HEK293T (cell line): ENCODE measurements at regions not wholly inside any gene's neighbourhood (a gene's known extent, or its start where the extent isn't known, plus 50 kb on each side); places are given as distances from the start of the nearest gene placed in this dataset.

Experiments used
- BHLHE40 ChIP-seq: fragments of 450-650 bp; IDR thresholded peaks from 2 replicates; pipeline ENCODE4 v1.6.1; 2016; ENCODE audit warnings: mild to moderate bottlenecking, moderate library complexity, borderline replicate concordance
- CTBP1 ChIP-seq: fragments of 450-650 bp; IDR thresholded peaks from 2 replicates; pipeline ENCODE4 v1.6.1; 2016; ENCODE audit warnings: borderline replicate concordance
- ELF4 ChIP-seq: fragments of 450-650 bp; IDR thresholded peaks from 2 replicates; pipeline ENCODE4 v1.6.1; 2017; ENCODE audit warnings: antibody characterized with exemption
- FOXA1 ChIP-seq: fragments of 450-650 bp; IDR thresholded peaks from 2 replicates; pipeline ENCODE4 v1.6.1; 2016; ENCODE audit warnings: mild to moderate bottlenecking
- FOXK2 ChIP-seq: fragments of 450-650 bp; IDR thresholded peaks from 2 replicates; pipeline ENCODE4 v1.6.1; 2016; ENCODE audit warnings: mild to moderate bottlenecking
- FOXM1 ChIP-seq: fragments of 450-650 bp; IDR thresholded peaks from 2 replicates; pipeline ENCODE4 v1.6.1; 2017; ENCODE audit warnings: mild to moderate bottlenecking, borderline replicate concordance
- HDGF ChIP-seq: fragments of 450-650 bp; IDR thresholded peaks from 2 replicates; pipeline ENCODE4 v1.6.1; 2017; ENCODE audit warnings: antibody characterized with exemption, borderline replicate concordance
- L3MBTL2 ChIP-seq: fragments of 450-650 bp; conservative IDR thresholded peaks from 2 replicates; pipeline ENCODE4 v1.6.1; 2016; ENCODE audit warnings: mild to moderate bottlenecking
- NFRKB ChIP-seq: fragments of 450-650 bp; IDR thresholded peaks from 2 replicates; pipeline ENCODE4 v1.6.1; 2016; ENCODE audit warnings: mild to moderate bottlenecking, moderate library complexity
- SP1 ChIP-seq: fragments of 450-650 bp; IDR thresholded peaks from 2 replicates; pipeline ENCODE4 v1.6.1; 2017
- SUZ12 ChIP-seq: fragments of 450-650 bp; IDR thresholded peaks from 2 replicates; pipeline ENCODE4 v1.6.1; 2016; ENCODE audit warnings: mild to moderate bottlenecking
- TARDBP ChIP-seq: fragments of 450-650 bp; IDR thresholded peaks from 2 replicates; pipeline ENCODE4 v1.6.1; 2016
- ZNF384 ChIP-seq: fragments of 450-650 bp; IDR thresholded peaks from 2 replicates; pipeline ENCODE4 v1.6.1; 2016
- TF ChIP-seq, protein P1 (sequence below): fragments of 450-650 bp; IDR thresholded peaks from 2 replicates; pipeline ENCODE4 v1.6.1; 2016

DNA sequence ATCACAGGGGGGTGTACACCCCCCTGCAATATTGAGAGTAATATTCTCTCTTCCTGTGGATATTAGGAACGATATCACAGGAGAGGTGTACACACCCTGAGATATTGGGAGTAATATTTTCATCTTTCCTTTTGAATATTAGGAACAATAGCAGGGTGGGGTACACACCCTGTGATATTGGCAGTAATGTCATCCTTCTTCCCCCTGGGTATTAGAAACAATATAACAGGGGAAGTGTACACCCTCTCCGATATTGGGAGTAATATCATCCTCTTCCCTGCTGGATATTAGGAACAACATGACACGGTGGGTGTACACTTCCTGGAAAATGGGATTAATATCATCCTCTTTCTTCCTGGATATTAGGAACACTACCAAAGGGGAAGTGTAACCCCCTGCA, 57.8 kb upstream of the CEACAM21 start:
- TF ChIP-seq TARDBP (no peak), FOXA1 (no peak), HDGF (no peak), SUZ12 (no peak), SP1 (no peak), ZNF384 (no peak), L3MBTL2 (no peak), FOXK2 (no peak), NFRKB (no peak), ELF4 (no peak), CTBP1 (no peak), FOXM1 (no peak), BHLHE40 (no peak)
- TF ChIP-seq, protein P1, sequence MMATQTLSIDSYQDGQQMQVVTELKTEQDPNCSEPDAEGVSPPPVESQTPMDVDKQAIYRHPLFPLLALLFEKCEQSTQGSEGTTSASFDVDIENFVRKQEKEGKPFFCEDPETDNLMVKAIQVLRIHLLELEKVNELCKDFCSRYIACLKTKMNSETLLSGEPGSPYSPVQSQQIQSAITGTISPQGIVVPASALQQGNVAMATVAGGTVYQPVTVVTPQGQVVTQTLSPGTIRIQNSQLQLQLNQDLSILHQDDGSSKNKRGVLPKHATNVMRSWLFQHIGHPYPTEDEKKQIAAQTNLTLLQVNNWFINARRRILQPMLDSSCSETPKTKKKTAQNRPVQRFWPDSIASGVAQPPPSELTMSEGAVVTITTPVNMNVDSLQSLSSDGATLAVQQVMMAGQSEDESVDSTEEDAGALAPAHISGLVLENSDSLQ, result no peak
